HG03095 (cell line): ENCODE measurements at regions not wholly inside any gene's neighbourhood (a gene's known extent, or its start where the extent isn't known, plus 50 kb on each side); places are given as distances from the start of the nearest gene placed in this dataset.
"Not testable (repeated sequence)": the region's sequence is repeated elsewhere in the genome, so short reads cannot be mapped to it uniquely, and the experiment has no call there.

ENCODE experiments used
- ATAC-seq: cut with Tn5 transposase; IDR thresholded peaks from one replicate; pipeline ENCODE4 v1.9.1; 2021; ENCODE audit warnings: moderate library complexity; ENCODE audit not compliant: unreplicated experiment

GRCh38 chr2:16209799-16210198 lies 269.4 kb downstream of the MYCN start:
- no peak for ATAC-seq

DNA sequence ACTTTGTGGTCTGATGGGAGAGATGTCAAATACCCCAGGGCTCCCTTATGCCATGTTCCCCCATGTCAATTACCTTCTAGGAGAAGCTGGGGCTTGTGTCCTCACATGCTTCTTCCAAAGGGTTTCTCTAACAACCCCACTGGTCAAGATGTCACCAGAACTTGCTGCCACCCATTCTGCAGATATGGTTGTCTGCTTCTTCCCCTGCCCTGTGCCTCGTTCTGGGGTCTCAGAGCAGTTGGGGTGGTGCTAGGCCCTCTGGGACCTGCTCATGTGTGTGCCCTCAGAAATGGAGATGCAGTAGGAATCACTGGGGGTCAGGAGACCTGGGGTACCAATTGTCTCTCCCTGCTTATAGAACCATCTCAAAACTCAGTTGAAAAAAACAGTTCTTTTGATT lies 268.6 kb downstream of the MYCN start:
- no peak for ATAC-seq

DNA sequence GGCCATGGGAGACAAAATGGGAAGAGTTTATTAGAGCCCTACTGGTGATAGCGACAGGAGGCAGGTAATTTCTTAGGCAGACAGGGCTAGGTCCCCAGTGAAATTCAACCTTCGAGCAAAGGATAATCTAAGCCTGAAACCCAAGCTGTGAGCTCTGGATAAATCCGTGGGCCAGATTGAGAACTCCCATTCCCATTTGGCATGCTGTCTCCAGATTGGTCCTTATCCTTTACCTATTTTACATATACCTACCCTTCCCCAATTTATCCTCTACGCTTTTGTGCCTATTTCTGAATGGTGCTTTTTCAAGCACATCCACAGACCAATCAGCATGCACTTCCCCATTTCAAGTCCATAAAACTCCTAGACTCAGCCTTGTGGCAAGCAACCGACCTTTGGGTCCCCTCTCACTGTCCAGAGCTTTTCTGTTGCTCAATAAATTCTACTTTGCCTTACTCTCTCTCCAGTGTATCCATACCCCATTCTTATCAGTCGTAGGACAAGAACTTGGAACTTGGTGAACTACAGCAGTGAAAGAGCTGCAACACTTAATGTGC lies 268.0 kb downstream of the MYCN start:
- ATAC-seq = no peak

- ATAC-seq = no peak
Measured at GRCh38 chr2:16207611-16208010, 267.3 kb downstream of the MYCN start.

DNA sequence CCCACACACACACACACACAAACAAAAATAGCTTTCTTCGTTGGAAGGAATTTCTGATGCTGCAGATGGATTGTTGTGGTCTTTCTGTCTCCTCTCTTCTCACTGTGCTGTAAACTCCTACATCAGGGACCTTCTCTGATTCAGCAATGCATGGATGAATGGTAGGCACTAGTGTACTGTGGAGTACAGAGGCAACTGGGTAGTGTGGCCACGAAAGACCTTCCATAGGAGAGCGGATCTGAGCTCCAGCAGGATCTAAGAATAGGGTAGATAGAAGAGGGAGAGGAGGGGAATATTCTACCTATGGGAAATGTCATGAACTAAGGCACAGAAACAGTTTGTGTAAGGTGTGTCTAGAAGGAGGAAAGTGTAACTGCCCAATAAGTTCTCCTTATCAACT lies 266.8 kb downstream of the MYCN start:
- ATAC-seq = no peak

DNA sequence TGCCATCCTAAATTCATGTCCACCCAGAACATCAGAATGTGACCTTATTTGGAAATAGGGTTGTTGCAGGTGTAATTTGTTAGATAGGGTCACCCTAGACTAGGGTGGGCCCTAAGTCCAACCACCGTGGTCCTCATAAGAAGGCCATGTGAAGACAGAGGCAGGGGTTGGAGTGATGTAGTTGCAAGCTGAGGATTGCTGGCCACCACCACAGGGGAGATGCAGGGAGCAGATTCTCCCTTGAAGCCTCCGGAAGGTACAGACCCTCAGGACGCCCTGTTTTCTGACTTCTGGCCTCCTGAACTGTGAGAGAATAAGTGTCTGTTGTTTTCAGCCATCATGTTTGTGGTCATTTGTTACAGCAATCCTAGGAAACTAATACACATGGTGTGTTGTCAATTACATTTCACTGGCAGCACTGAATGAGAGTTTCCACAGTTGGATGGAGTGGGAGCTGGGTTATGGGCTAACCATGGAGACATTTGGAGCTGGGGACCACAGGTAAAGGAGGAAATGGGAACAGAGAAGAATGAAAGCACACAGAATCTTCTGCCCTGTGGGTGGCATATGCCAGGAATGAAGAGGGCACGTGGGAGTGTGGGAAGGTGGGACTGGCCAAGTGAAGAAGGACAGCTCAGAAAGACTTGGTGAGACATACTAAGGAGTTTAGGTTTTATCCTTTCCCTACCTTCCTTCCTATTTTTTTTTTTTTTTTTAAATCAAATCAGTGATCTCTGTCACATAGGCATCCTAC lies 266.0 kb downstream of the MYCN start:
- ATAC-seq = no peak

DNA sequence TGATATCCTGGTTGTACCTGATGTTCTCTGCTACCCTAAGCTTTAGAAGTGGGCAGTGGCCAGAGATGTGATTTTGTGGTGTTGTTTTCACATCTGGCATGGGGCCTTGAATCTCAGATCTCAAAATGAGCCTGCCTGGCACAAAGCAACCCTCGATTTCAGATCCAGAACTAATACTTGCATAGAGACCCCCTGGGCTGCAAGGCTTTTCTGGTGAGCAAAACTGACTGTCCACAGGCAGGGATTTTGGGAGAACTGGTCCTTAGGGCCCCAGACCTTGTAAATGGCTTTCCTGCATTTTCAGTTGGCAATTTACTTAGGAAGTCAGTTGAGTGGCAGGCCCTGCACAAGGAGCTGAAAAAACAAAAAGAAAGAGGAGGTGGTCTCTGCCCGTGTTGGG lies 265.3 kb downstream of the MYCN start:
- no peak for ATAC-seq

GRCh38 chr2:16204886-16205620 lies 264.7 kb downstream of the MYCN start:
- no peak for ATAC-seq

DNA sequence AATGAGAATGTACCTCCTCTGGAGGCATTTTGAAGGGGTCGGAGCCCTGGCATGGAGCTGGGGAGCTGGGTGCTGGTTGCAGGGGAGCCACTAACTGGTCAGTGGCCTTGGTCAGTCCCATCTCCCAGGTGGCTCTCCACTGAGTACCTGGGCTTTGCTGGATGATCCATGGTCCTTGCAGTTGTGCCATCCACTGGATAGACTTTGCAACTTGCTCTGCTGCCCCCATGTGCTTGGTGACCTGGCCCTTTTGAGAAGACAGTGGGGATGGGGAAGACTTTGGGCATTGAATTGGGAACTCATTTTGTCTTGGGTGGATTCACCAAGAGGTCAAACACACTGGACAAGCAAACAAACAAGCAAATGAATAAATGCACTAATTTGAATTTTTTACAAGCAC lies 263.9 kb downstream of the MYCN start:
- no peak for ATAC-seq

GRCh38 chr2:16203691-16204090 lies 263.3 kb downstream of the MYCN start:
- ATAC-seq = no peak

DNA sequence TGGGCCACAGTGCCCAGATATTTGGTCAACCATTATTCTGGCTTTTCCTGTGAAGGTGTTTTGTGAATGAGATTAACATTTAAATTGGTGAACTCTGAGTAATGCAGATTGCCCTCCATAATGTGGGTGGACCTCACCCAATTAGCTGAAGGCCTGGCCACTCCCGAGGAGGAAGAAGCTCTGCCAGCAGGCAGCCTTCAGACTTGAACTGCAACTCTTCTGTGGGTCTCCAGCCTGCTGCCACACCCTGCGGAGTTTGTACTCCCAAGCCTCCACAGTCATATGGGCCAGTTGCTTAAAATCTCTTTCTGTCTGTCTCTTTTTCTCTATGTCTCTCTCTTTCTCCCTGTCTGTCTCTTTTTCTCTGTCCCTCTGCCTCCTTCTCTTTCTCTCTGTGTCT lies 262.7 kb downstream of the MYCN start:
- no peak for ATAC-seq

DNA sequence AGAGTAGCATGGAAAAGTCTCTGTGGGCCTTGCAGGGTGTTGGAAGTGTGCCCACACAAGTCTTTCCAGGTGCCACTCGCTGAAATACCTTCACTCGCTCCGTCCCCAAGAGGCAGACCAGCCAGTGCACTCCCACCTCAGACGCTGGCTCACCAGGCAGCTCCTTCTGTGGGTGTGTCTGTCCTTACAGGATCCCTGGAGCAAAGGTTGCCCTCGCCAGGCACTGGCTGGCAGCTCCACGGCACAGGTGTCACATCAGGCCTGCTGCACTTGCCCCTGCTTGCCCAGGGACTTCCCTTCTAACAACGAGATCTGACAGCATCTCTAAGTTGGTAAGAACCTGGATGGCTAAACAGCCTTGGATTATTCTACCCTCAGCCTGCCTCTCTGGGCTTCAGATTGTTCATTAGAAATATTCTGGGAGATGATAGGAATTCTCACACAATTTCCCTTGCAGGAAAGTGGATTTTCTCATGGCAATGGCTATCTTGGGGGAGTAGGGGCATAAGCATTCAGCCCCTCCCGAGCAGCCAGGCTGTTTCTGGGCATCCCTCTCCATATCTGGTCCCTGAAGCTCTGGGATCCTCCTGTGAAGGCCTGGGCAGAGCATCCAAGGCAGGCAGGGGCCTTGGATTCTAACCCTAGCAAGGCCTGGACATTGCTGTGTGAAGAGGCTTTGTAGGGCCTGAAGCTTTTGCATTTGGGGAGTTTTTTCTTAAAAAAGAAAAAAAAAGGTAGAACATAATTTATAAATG lies 262.1 kb downstream of the MYCN start:
- no peak for ATAC-seq

- no peak for ATAC-seq
Measured at GRCh38 chr2:16201848-16202247, 261.5 kb downstream of the MYCN start.

DNA sequence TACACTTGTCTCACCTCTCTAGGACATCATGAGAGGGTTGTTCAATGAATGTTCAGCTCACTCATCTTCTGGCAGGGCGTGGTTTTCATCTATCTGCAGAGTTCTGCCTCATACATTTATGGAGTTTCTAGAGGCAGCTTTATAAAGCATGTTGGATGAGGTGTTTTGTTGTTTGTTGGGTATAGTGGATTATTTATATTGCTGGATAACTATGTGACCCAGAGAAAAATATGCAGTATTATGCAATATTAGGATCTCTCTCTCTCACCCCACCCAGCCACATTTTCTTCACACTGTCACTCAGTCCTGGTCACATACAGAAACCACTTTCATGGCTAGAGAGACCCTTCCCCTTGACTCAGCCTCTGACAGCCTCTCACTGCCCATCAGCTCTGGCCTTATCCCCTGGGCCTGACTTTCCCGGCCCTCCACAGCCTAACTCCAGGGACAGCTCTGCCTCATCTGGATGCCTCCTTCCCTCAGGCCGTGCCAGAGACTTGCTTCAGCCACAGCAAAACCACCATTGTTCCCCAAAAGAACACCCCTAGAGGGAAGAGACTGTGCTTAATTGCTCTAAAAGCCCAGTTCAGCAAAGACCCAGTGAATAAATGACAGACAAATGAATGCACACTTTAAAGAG lies 260.3 kb downstream of the MYCN start:
- ATAC-seq = no peak

- no peak for ATAC-seq
Measured at GRCh38 chr2:16199882-16200553, 259.7 kb downstream of the MYCN start.

GRCh38 chr2:16199241-16199640 lies 258.9 kb downstream of the MYCN start:
- not testable (repeated sequence) for ATAC-seq

DNA sequence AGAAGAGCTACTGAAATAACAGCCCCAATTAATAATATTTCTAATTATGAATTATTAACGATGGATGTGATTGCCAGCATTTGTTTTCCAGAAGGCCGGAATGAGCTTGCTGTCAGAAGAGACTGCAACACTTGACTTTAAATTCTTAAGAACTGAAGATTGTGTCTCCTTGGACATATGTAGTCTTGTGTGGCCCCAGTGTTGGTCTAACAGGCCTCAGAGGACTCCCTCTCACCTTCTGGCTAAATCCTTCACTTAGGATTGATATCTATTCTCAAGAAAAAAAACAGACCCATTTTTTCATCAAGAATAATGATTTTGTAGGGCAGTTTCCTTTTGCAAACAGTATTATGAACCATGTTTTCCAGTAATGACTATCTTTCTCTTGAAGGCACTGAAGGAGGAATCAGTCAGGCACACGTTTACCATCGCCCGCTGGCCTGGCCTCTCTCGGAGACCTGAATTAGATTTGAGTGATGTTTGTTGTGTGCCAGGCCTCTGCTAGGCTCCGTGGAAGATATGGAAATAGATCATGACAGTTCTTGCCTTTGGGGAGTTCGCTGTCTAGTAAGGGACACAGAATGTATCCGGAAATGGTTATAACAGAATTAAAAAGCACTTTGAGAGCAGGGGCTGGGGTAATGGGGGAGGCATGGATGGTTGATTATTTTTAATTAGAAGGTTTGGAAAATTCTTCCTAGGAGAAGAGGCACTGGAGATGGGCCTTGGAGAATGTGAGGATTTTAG lies 258.0 kb downstream of the MYCN start:
- no peak for ATAC-seq

DNA sequence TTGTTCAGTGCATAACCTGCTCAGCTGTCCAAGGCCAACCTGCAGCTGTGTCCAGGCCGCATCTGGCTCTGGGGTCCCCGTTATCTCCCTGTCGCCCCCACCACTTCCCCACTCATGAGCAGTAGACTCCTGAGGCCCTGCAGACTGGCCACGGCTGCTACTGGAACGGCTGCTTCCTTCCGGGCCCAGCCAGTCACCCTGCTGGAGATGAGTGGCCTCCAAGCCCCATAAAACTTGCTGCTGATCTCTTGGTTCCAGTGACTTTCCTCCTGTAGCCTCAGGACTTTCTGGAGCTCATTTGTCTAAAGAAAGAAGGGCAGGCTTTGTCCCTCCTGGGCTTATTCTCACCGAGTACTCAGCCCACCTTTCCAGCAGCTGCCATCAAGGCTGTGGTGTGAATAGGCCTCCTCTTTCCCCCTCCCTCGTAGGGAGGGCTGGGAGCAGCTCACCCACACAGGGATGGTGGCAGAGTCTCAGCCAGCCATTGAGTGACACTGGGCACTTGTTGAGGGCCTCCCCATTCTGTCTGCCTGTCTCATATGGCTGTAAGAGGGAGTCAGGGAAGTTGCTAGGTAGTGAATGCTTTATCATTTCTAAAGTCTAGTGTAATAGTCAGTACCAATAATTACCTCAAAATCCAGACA lies 257.3 kb downstream of the MYCN start:
- no peak for ATAC-seq
